MM.1S (cell line): ENCODE measurements at regions not wholly inside any gene's neighbourhood (a gene's known extent, or its start where the extent isn't known, plus 50 kb on each side); places are given as distances from the start of the nearest gene placed in this dataset.
"Not testable (repeated sequence)": the region's sequence is repeated elsewhere in the genome, so short reads cannot be mapped to it uniquely, and the experiment has no call there.

ENCODE experiments used
- DNase-seq: peaks from one replicate; pipeline ENCODE4 v3.0.0-alpha.2; 2015
- H2AFZ ChIP-seq: fragments of 300-600 bp; sonication (generic); 2 replicates; pipeline ENCODE4 v1.6.0; 2016; ENCODE audit warnings: antibody characterized with exemption, low read length
- H3F3A ChIP-seq: fragments of 300-600 bp; sonication (generic); 2 replicates; pipeline ENCODE4 v1.6.1; 2016; ENCODE audit warnings: mild to moderate bottlenecking, antibody characterized with exemption, low read length, moderate library complexity, mixed read lengths; ENCODE audit not compliant: insufficient read depth
- H3K27ac ChIP-seq: fragments of 300-600 bp; sonication (generic); 2 replicates; pipeline ENCODE4 v1.5.1; 2016; ENCODE audit warnings: mild to moderate bottlenecking, low read length
- H3K27me3 ChIP-seq: fragments of 300-600 bp; sonication (generic); replicated peaks from 2 replicates; pipeline ENCODE4 v1.6.0; 2016; ENCODE audit warnings: low read length; ENCODE audit not compliant: insufficient read depth
- H3K36me3 ChIP-seq: fragments of 300-600 bp; sonication (generic); replicated peaks from 2 replicates; pipeline ENCODE4 v1.6.1; 2016; ENCODE audit warnings: mild to moderate bottlenecking, low read length, mixed read lengths; ENCODE audit not compliant: insufficient read depth
- H3K4me1 ChIP-seq: fragments of 300-600 bp; sonication (generic); 2 replicates; pipeline ENCODE4 v1.6.1; 2016; ENCODE audit warnings: low read length, mixed read lengths
- H3K4me2 ChIP-seq: fragments of 300-600 bp; sonication (generic); 2 replicates; pipeline ENCODE4 v1.6.0; 2016; ENCODE audit warnings: low read depth, low read length
- H3K4me3 ChIP-seq: fragments of 300-600 bp; sonication (generic); 2 replicates; pipeline ENCODE4 v1.5.1; 2016; ENCODE audit warnings: low read length, mixed read lengths
- H3K79me2 ChIP-seq: fragments of 300-600 bp; sonication (generic); 2 replicates; pipeline ENCODE4 v1.6.1; 2016; ENCODE audit warnings: mixed run types, low read length, mixed read lengths
- H3K9ac ChIP-seq: fragments of 300-600 bp; sonication (generic); 2 replicates; pipeline ENCODE4 v1.6.1; 2016; ENCODE audit warnings: low read length, mixed read lengths
- H3K9me2 ChIP-seq: fragments of 300-600 bp; sonication (generic); replicated peaks from 2 replicates; pipeline ENCODE4 v1.6.1; 2016; ENCODE audit warnings: mild to moderate bottlenecking, low read length, mixed read lengths; ENCODE audit not compliant: insufficient read depth
- H3K9me3 ChIP-seq: fragments of 300-600 bp; sonication (generic); replicated peaks from 2 replicates; pipeline ENCODE4 v1.6.1; 2016; ENCODE audit warnings: mild to moderate bottlenecking, low read length, mixed read lengths; ENCODE audit not compliant: insufficient read depth
- H4K20me1 ChIP-seq: fragments of 300-600 bp; sonication (generic); 2 replicates; pipeline ENCODE4 v1.6.1; 2016; ENCODE audit warnings: mild to moderate bottlenecking, low read length, moderate library complexity, mixed read lengths; ENCODE audit not compliant: insufficient read depth
- EZH2 ChIP-seq: fragments of 300-600 bp; sonication (generic); optimal IDR thresholded peaks from 2 replicates; pipeline ENCODE3; 2017; ENCODE audit warnings: low read depth, mild to moderate bottlenecking, antibody characterized with exemption, low read length, mixed read lengths
- EZH2phosphoT487 ChIP-seq: fragments of 300-600 bp; sonication (generic); IDR thresholded peaks from 2 replicates; pipeline ENCODE4 v1.6.1; 2018; ENCODE audit warnings: antibody characterized with exemption, low read length
- TF ChIP-seq, protein P1 (sequence below): fragments of 300-600 bp; sonication (generic); IDR thresholded peaks from 2 replicates; pipeline ENCODE4 v1.5.1; 2016; ENCODE audit warnings: antibody characterized with exemption, low read length, mixed read lengths

GRCh38 chr12:24664161-24664880 is 284.6 kb downstream of the BCAT1 start:
- Histone ChIP-seq H3F3A (no peaks in the 10 kb centered on the region), H3K9me2 (no peaks in the 10 kb centered on the region), H3K79me2 (no peaks in the 10 kb centered on the region), H3K4me2 (no peak overlapping the region), H4K20me1 (no peaks in the 10 kb centered on the region), H3K9ac (no peak overlapping the region), H3K4me1 (no peaks in the 10 kb centered on the region), H3K27me3 (no peaks in the 10 kb centered on the region), H3K36me3 (no peaks in the 10 kb centered on the region), H2AFZ (no peak overlapping the region), H3K4me3 (no peak overlapping the region), H3K27ac (no peak overlapping the region), H3K9me3 (no peaks in the 10 kb centered on the region)
- DNase-seq = no peak
- TF ChIP-seq EZH2 (no peak), EZH2phosphoT487 (no peak)
- TF ChIP-seq, protein P1, sequence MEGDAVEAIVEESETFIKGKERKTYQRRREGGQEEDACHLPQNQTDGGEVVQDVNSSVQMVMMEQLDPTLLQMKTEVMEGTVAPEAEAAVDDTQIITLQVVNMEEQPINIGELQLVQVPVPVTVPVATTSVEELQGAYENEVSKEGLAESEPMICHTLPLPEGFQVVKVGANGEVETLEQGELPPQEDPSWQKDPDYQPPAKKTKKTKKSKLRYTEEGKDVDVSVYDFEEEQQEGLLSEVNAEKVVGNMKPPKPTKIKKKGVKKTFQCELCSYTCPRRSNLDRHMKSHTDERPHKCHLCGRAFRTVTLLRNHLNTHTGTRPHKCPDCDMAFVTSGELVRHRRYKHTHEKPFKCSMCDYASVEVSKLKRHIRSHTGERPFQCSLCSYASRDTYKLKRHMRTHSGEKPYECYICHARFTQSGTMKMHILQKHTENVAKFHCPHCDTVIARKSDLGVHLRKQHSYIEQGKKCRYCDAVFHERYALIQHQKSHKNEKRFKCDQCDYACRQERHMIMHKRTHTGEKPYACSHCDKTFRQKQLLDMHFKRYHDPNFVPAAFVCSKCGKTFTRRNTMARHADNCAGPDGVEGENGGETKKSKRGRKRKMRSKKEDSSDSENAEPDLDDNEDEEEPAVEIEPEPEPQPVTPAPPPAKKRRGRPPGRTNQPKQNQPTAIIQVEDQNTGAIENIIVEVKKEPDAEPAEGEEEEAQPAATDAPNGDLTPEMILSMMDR = no peak

DNA sequence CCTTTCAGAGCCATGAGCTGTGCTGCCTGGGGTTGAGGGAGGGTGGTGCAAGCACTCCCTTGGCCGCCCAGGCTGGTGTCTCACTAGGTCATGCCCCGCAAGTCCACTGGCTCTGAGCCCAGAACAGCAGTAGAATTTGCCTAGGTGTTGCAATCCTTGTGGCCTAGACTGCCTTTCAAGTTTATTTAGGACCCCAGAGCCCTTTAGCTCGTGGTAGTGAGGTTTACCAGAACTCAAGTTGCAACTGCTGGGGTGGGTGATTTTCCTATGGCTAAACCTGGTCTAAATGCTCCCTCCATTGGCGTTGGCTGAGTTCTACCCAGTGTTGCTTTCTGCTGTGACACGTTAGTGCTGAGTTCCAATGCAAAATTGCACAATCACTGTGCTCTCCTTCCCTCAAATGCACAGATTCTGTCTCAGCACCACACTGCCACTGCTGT is 287.2 kb downstream of the BCAT1 start:
- H3K4me1 ChIP-seq = no peaks in the 10 kb centered on the region
- no peaks in the 10 kb centered on the region for H3K36me3 ChIP-seq
- no peaks in the 10 kb centered on the region for H3K9me3 ChIP-seq
- no peak overlapping the region for H2AFZ ChIP-seq
- H3K4me3 ChIP-seq = no peak overlapping the region
- H3K27ac ChIP-seq = no peak overlapping the region
- H3K4me2 ChIP-seq = no peak overlapping the region
- H3K9me2 ChIP-seq = no peaks in the 10 kb centered on the region
- no peaks in the 10 kb centered on the region for H4K20me1 ChIP-seq
- TF ChIP-seq EZH2phosphoT487 (no peak), EZH2 (no peak)
- TF ChIP-seq, protein P1 = no peak
- no peaks in the 10 kb centered on the region for H3K27me3 ChIP-seq
- H3K9ac ChIP-seq = no peak overlapping the region
- DNase-seq = no peak
- H3K79me2 ChIP-seq = no peaks in the 10 kb centered on the region
- no peaks in the 10 kb centered on the region for H3F3A ChIP-seq

- no peaks in the 10 kb centered on the region for H3K4me1 ChIP-seq
These were observed 289.9 kb downstream of the BCAT1 start for GRCh38 chr12:24659016-24659415.

DNA sequence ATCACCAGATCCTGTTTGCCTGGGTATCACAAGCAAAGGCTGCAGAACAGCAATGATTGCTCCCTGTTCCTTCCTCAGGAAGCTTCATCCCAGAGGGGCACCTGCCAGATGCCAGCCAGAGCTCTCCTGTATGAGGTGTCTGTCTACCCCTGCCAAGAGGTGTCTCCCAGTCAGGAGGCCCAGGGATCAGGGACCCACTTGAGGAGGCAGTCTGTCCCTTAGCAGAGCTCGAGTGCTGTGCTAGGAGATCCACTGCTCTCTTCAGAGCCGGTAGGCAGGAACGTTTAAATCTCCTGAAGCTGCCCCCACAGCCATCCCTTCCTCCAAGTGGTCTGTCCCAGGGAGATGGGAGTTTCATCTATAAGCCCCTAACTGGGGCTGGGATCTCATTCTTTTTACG is 294.6 kb downstream of the BCAT1 start:
- H3K4me1 ChIP-seq, H3K9ac ChIP-seq, H3K4me2 ChIP-seq, H3K79me2 ChIP-seq, H3K36me3 ChIP-seq, H3K9me3 ChIP-seq, H3F3A ChIP-seq, H3K4me3 ChIP-seq, H3K9me2 ChIP-seq, H2AFZ ChIP-seq, H3K27ac ChIP-seq, H4K20me1 ChIP-seq, H3K27me3 ChIP-seq, DNase-seq: not testable (repeated sequence)

More at GRCh38 chr12:24659016-24659415, 289.9 kb downstream of the BCAT1 start:
- H3K9me2 ChIP-seq = no peaks in the 10 kb centered on the region
- H3K4me2 ChIP-seq = no peak overlapping the region
- H3K27me3 ChIP-seq = no peaks in the 10 kb centered on the region
- H2AFZ ChIP-seq = no peak overlapping the region
- H3K9ac ChIP-seq = no peak overlapping the region
- H3K4me3 ChIP-seq = no peak overlapping the region
- no peak for TF ChIP-seq EZH2phosphoT487
- TF ChIP-seq, protein P1 = no peak
- TF ChIP-seq EZH2 = no peak
- no peaks in the 10 kb centered on the region for H3K79me2 ChIP-seq
- no peaks in the 10 kb centered on the region for H3F3A ChIP-seq
- no peaks in the 10 kb centered on the region for H4K20me1 ChIP-seq
- H3K9me3 ChIP-seq = no peaks in the 10 kb centered on the region
- no peak overlapping the region for H3K27ac ChIP-seq
- no peak for DNase-seq
- no peaks in the 10 kb centered on the region for H3K36me3 ChIP-seq
